ENCODE measurements at regions not wholly inside any gene's neighbourhood (a gene's known extent, or its start where the extent isn't known, plus 50 kb on each side); places are given as distances from the start of the nearest gene placed in this dataset.

DNA sequence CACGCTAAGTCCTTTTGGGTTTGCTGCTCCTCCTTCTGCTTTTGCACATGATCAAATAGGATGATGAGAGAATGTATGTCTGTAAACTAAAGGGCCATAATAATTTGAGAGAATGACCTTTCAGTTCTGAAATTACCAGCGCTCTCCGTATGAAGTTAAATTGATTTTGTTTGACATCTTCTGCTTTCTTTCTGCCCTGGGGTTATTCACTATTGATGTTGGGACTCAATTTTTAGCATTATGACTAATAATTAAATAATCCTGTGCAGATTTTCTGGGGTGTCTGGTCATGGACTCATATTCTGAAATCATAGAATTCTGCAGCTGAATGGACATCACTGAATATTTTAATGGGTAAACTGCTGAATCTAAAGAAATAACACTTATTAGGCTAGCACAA, 423.2 kb downstream of the POM121L12 start:
- no peak for ATAC-seq
- TF ChIP-seq, protein P1, sequence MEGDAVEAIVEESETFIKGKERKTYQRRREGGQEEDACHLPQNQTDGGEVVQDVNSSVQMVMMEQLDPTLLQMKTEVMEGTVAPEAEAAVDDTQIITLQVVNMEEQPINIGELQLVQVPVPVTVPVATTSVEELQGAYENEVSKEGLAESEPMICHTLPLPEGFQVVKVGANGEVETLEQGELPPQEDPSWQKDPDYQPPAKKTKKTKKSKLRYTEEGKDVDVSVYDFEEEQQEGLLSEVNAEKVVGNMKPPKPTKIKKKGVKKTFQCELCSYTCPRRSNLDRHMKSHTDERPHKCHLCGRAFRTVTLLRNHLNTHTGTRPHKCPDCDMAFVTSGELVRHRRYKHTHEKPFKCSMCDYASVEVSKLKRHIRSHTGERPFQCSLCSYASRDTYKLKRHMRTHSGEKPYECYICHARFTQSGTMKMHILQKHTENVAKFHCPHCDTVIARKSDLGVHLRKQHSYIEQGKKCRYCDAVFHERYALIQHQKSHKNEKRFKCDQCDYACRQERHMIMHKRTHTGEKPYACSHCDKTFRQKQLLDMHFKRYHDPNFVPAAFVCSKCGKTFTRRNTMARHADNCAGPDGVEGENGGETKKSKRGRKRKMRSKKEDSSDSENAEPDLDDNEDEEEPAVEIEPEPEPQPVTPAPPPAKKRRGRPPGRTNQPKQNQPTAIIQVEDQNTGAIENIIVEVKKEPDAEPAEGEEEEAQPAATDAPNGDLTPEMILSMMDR (IDR thresholded peaks at IDR 0.05) = no peak
- no peak for TF ChIP-seq POLR2A (IDR thresholded peaks at IDR 0.05)
- H3K27me3 ChIP-seq = no peaks in the 10 kb centered on the region
- no peaks in the 10 kb centered on the region for H3K9me3 ChIP-seq
- no peak overlapping the region for H3K4me3 ChIP-seq
- no peak for DNase-seq
- no peaks in the 10 kb centered on the region for H3K4me1 ChIP-seq
- intact Hi-C loops (cut with DNase I) = no loop called here
- WGBS, 4 donors = 89 to 96% (median 92%) methylated on average over 3 of the region's 3 CpGs
- H3K27ac ChIP-seq = no peak overlapping the region
- no peaks in the 10 kb centered on the region for H3K36me3 ChIP-seq

DNA sequence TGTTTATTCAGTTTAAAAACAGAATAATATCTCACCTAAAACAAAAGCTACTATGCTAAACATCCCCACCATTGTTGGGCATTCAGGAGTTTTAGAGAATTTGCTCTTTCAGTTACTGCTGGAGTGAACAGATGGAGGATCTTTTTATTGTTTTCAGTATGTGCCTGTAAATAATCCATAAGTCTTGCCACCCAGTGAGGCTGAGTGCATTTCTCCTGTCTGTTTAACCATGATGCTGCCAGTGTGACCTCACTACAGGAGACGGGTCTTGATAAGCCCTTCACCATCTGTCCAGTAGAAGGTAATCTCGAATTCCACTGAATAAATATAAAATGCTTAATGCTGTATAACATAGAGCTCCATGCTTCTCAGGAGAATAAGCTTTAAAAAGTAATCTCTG, 430.9 kb downstream of the POM121L12 start:
- Histone ChIP-seq H3K27ac (no peak overlapping the region), H3K4me3 (no peak overlapping the region), H3K9me3 (no peaks in the 10 kb centered on the region), H3K4me1 (no peaks in the 10 kb centered on the region), H3K27me3 (no peaks in the 10 kb centered on the region), H3K36me3 (no peaks in the 10 kb centered on the region)
- no peak for TF ChIP-seq POLR2A (IDR thresholded peaks at IDR 0.05)
- TF ChIP-seq, protein P1 (IDR thresholded peaks at IDR 0.05) = no peak
- intact Hi-C loops (cut with DNase I) = no loop called here
- no peak for ATAC-seq
- no peak for DNase-seq
- 44 to 61% (median 47%) methylated on average over 2 of the region's 2 CpGs for whole genome bisulfite sequencing, 4 donors

GRCh38 chr7:53470336-53470970, 435.0 kb downstream of the POM121L12 start:
- no peaks in the 10 kb centered on the region for H3K36me3 ChIP-seq
- H3K4me1 ChIP-seq = no peaks in the 10 kb centered on the region
- TF ChIP-seq, protein P1 (IDR thresholded peaks at IDR 0.05) = no peak
- 65 to 80% (median 74%) methylated on average over 4 of the region's 4 CpGs for WGBS, 4 donors
- ATAC-seq (no peak), DNase-seq (no peak)
- no peaks in the 10 kb centered on the region for H3K9me3 ChIP-seq
- intact Hi-C loops (cut with DNase I) = no loop called here
- H3K27me3 ChIP-seq = no peaks in the 10 kb centered on the region
- no peak overlapping the region for H3K27ac ChIP-seq
- no peak overlapping the region for H3K4me3 ChIP-seq

DNA sequence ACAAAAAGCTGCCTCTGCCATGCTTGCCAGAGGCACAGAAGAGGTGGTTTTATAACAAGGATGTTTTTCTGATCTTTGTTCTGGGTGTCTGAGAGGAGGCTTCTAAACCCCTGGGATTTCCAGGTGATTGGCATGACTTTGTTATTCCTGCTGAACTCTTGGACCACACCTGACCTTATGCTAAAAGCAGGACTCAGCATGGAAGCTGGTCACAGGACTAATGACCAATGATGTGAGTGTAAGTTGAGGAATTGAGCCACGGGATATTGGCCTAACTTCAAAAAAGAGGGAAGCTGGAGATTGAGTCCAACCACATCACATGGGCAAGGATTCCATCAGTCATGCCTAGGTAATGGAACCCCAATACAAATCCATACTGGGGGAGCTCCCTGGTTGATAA, 437.9 kb downstream of the POM121L12 start:
- ATAC-seq = no peak
- Histone ChIP-seq H3K27me3 (no peaks in the 10 kb centered on the region), H3K9me3 (no peaks in the 10 kb centered on the region), H3K4me3 (no peak overlapping the region), H3K36me3 (no peaks in the 10 kb centered on the region), H3K27ac (no peak overlapping the region), H3K4me1 (no peaks in the 10 kb centered on the region)
- no peak for TF ChIP-seq POLR2A (IDR thresholded peaks at IDR 0.05)
- TF ChIP-seq, protein P1 (IDR thresholded peaks at IDR 0.05) = no peak
- no peak for DNase-seq
- 47 to 71% (median 63%) methylated on average over 1 of the region's 1 CpG for WGBS, 4 donors
- intact Hi-C loops (cut with DNase I) = no loop called here
